Peyer's patch (tissue), 4 donors: ENCODE measurements at regions not wholly inside any gene's neighbourhood (a gene's known extent, or its start where the extent isn't known, plus 50 kb on each side); places are given as distances from the start of the nearest gene placed in this dataset.

ENCODE experiments used
- DNase-seq, 3 donors: peaks; one replicate each; pipeline ENCODE4 v3.0.0-alpha.2; 2017 to 2019
- H3K27ac ChIP-seq, 4 donors: fragments of 200-600 bp; sonication (generic); one replicate each; pipeline ENCODE4 v1.5.1; 2016 to 2019
- H3K27me3 ChIP-seq, 2 donors: fragments of 200-600 bp; sonication (generic); one replicate each; pipeline ENCODE4 v1.5.1; 2019
- H3K36me3 ChIP-seq, 3 donors: fragments of 200-600 bp; sonication (generic); one replicate each; pipeline ENCODE4 v1.5.1; 2016 to 2019
- H3K4me1 ChIP-seq, 4 donors: fragments of 200-600 bp; sonication (generic); one replicate each; pipeline ENCODE4 v1.5.1; 2016 to 2019
- H3K4me3 ChIP-seq, 4 donors: fragments of 200-600 bp; sonication (generic); 1 replicate in 3 of 4; 2 replicates in 1 of 4; pipeline ENCODE4 v1.5.1; 2016 to 2019; ENCODE audit warnings: mild to moderate bottlenecking in 1 of 4
- H3K9me3 ChIP-seq, 4 donors: fragments of 200-600 bp; sonication (generic); one replicate each; pipeline ENCODE4 v1.5.1; 2016 to 2019; ENCODE audit warnings: mild to moderate bottlenecking in 1 of 4
- POLR2A ChIP-seq, 2 donors: fragments of 450-650 bp; IDR thresholded peaks; one replicate each; pipeline ENCODE4 v1.5.1; 2017; ENCODE audit warnings: antibody characterized with exemption in 2 of 2, mild to moderate bottlenecking in 2 of 2, moderate library complexity in 2 of 2
- TF ChIP-seq, protein P1 (sequence below), 6 experiments: fragments of 450-650 bp in 4 of 6; fragments of 200-600 bp in 2 of 6; sonication (generic) in 1 of 6; IDR thresholded peaks; one replicate each; pipeline ENCODE4 v1.5.1; 2017 to 2019; ENCODE audit warnings: antibody characterized with exemption in 6 of 6, mild to moderate bottlenecking in 3 of 6, moderate library complexity in 1 of 6

DNA sequence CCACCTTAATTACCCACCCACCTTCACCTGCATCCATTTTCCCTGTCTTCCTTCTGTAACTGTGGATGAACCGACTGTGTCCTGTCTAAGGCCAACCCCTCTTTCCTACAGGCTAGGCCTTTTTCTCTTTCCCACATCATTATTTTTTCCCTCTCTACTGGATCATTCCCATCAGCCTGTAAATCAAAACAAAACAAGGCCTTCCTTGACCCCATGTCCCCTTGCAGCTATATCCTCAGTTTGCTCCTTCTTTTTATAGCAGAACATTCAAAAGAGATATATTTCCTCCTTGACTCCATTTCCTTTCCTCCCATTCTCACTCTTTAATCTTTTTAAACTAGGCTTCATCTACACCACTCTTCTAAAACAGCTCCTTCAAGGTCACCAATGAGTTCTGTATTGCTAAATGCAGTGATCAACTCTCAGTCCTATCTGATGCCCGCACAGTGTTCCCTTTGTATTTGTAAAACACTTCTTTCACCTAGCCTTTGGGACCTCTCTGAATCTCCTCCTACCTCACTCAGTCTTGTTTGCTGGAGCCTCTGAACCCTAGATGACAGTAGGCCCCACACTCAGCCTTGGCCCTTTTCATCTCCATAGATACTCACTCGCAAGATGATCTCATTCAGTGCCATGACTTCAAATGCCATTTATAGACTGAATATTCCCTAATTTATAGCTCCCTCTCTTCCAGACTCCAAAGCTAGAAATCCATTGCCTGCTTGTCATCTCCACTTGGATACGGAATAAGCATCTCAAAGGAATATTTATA is 55.7 kb downstream of the CXCR4 start:
- H3K27me3 ChIP-seq: no peaks in the 10 kb centered on the region
- TF ChIP-seq, protein P1, sequence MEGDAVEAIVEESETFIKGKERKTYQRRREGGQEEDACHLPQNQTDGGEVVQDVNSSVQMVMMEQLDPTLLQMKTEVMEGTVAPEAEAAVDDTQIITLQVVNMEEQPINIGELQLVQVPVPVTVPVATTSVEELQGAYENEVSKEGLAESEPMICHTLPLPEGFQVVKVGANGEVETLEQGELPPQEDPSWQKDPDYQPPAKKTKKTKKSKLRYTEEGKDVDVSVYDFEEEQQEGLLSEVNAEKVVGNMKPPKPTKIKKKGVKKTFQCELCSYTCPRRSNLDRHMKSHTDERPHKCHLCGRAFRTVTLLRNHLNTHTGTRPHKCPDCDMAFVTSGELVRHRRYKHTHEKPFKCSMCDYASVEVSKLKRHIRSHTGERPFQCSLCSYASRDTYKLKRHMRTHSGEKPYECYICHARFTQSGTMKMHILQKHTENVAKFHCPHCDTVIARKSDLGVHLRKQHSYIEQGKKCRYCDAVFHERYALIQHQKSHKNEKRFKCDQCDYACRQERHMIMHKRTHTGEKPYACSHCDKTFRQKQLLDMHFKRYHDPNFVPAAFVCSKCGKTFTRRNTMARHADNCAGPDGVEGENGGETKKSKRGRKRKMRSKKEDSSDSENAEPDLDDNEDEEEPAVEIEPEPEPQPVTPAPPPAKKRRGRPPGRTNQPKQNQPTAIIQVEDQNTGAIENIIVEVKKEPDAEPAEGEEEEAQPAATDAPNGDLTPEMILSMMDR (IDR thresholded peaks at IDR 0.05): no peak
- TF ChIP-seq POLR2A (IDR thresholded peaks at IDR 0.05): no peak

DNA sequence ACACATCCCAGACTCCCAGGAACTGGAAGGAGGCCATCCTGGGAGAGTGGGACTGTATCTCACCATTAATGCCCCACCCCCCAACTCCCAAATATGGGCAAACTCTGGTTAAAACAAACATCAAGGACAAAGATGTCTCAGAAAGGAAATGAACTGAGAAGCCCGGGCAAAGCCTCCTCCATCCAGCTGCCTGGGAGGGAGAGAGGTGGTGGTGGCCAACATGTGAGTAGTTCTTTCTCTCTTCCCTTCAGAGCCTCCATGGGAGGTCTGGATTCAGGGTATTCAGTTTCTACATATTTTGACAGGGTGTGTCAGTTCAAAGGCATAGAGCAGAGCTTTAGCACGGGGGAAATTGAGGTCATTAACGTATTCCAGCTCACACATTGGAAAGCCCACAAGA is 57.5 kb downstream of the CXCR4 start:
- H3K4me1 ChIP-seq: peaks cover 0 to 14% (median 3%) of the 10 kb centered on the region in 4 donors
- H3K27ac ChIP-seq: no peak overlapping the region
- no peaks in the 10 kb centered on the region for H3K36me3 ChIP-seq
- no peak for TF ChIP-seq POLR2A (IDR thresholded peaks at IDR 0.05)
- no peaks in the 10 kb centered on the region for H3K27me3 ChIP-seq
- no peak for DNase-seq
- no peaks in the 10 kb centered on the region for H3K9me3 ChIP-seq
- H3K4me3 ChIP-seq: no peak overlapping the region

More for the DNA sequence above, 55.7 kb downstream of the CXCR4 start:
- no peaks in the 10 kb centered on the region for H3K9me3 ChIP-seq
- no peak overlapping the region for H3K4me3 ChIP-seq
- no peak for DNase-seq
- H3K36me3 ChIP-seq: no peaks in the 10 kb centered on the region
- no peak overlapping the region for H3K27ac ChIP-seq
- peaks cover 0 to 13% (median 2%) of the 10 kb centered on the region in 4 donors for H3K4me1 ChIP-seq

DNA sequence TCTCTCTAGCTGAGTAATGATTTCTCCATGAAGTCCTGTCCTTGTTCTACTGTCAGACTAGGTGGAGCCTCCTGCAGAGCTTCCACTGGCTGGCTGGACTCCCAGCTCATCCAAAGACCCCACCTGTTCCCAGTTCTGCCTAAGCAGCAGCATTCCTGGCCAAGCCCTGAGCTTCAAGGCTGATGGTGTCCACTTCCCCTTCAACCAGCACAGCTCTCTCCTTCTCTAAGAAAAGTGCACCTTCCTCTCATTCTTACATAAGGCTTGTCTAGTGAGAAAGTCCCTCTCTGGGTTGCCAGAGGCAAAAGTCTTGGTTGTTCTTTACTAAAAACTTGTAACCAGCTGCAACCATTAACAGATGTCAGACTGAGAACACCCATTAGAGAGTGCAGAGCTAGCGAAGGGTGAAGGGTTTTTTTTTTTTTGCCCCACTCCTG is 58.9 kb downstream of the CXCR4 start:
- peak overlapping the region in 1 of 4 donors; percentile 40 for H3K27ac ChIP-seq
- no peaks in the 10 kb centered on the region for H3K9me3 ChIP-seq
- no peak for DNase-seq
- H3K4me1 ChIP-seq: peaks cover 0 to 14% (median 3%) of the 10 kb centered on the region in 4 donors
- H3K36me3 ChIP-seq: no peaks in the 10 kb centered on the region
- no peaks in the 10 kb centered on the region for H3K27me3 ChIP-seq
- H3K4me3 ChIP-seq: no peak overlapping the region
- TF ChIP-seq POLR2A (IDR thresholded peaks at IDR 0.05): no peak
- TF ChIP-seq, protein P1 (IDR thresholded peaks at IDR 0.05): no peak

DNA sequence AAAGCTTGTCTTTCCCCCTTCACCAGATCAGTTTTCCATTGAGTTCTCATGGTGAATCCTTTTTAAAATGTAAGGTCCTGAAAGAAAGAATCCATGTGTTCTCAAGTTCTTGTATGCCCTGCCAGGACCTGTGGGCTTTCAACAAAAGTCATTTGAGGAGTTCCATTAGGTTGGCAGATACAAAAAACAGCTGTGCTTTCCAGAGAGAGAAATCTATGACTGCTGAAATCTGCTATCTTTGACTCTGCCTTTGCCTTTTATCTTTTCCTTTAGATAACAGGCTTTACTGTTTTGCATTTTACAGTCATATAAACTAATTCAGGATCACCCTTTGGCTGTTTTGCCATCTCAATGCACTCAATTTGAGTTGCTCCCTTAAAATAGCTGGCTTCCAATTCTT is 59.7 kb downstream of the CXCR4 start:
- no peak for TF ChIP-seq POLR2A (IDR thresholded peaks at IDR 0.05)
- no peaks in the 10 kb centered on the region for H3K9me3 ChIP-seq
- no peak overlapping the region for H3K27ac ChIP-seq
- no peak overlapping the region for H3K4me3 ChIP-seq
- peaks cover 0 to 14% (median 3%) of the 10 kb centered on the region in 4 donors for H3K4me1 ChIP-seq
- H3K36me3 ChIP-seq: no peaks in the 10 kb centered on the region
- no peak for DNase-seq
- no peaks in the 10 kb centered on the region for H3K27me3 ChIP-seq

DNA sequence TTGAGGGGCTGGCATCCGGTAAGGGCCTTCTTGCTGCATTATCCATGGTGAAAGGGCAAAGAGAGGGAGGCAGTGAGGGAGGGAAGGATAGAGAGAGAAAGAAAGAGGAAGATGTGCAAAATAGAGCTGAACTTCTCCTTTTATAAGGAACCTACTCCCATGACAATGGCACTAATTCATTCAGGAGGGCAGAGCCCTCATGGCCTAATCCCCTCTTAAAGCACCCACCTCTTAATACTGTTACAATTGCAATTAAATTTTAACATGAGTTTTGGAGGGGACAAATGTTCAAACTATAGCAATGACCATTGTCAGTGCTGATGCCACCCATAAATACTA is 60.2 kb downstream of the CXCR4 start:
- Histone ChIP-seq H3K4me3 (no peak overlapping the region), H3K9me3 (no peaks in the 10 kb centered on the region), H3K27me3 (no peaks in the 10 kb centered on the region), H3K4me1 (peaks cover 0 to 14% (median 3%) of the 10 kb centered on the region in 4 donors), H3K27ac (peak overlapping the region in 1 of 4 donors; percentile 53), H3K36me3 (no peaks in the 10 kb centered on the region)
- TF ChIP-seq, protein P1 (IDR thresholded peaks at IDR 0.05): no peak
- no peak for TF ChIP-seq POLR2A (IDR thresholded peaks at IDR 0.05)
- DNase-seq: no peak

DNA sequence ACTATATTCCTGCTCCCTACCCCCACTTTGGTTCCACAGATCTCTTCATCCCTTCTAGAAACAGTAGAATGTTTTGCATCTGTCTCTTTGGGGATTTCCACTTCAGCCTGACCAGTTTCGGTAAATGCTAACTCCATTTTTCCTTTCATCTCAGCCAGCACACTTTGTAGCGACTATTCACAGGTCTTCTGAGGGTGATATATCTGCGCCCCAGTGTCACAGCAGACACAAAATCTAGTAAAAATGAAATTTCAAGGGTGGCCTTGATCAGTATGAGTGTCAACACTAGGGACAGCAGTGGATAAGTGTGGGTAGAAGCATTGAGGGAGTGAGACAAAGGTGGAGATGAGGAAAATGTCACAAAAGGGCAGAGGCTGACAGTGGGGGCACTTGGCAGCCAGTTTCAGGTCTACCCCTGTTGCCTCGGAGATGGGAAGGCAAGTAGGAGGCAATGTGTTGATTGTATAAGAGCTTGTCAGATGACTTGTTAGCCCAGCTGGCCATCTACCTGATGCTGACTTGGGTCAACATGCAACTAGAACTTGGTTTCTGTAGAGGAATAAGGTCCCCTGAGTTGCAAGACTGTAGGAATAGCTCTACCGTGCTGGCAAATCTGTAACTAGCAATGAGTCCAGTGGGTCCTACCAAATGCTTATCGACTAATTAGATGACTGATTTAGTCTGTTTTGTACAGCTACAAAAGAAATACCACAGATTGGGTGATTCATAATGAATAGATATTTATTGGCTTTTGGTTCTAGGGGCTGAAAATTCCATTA is 60.7 kb downstream of the CXCR4 start:
- TF ChIP-seq, protein P1 (IDR thresholded peaks at IDR 0.05): no peak
- TF ChIP-seq POLR2A (IDR thresholded peaks at IDR 0.05): no peak
- no peaks in the 10 kb centered on the region for H3K9me3 ChIP-seq
- peaks cover 0 to 15% (median 3%) of the 10 kb centered on the region in 4 donors for H3K4me1 ChIP-seq
- peak overlapping the region in 1 of 4 donors; percentile 53 for H3K27ac ChIP-seq
- no peaks in the 10 kb centered on the region for H3K36me3 ChIP-seq
- H3K4me3 ChIP-seq: no peak overlapping the region
- no peak for DNase-seq
- no peaks in the 10 kb centered on the region for H3K27me3 ChIP-seq
